Endothelial cell of umbilical vein (primary cell): ENCODE measurements at regions not wholly inside any gene's neighbourhood (a gene's known extent, or its start where the extent isn't known, plus 50 kb on each side); places are given as distances from the start of the nearest gene placed in this dataset.

Experiments used
- CTCF ChIP-seq, 2 donors: IDR thresholded peaks; 1 replicate in 1 of 2; 2 replicates in 1 of 2; pipeline ENCODE4 v1.5.1; 2011; ENCODE audit warnings: low read length in 2 of 2, mild to moderate bottlenecking in 2 of 2, moderate library complexity in 2 of 2, control low read depth in 1 of 2, inconsistent platforms in 1 of 2, low read depth in 1 of 2; ENCODE audit not compliant: insufficient read depth in 1 of 2; ENCODE audit errors: extremely low read depth in 1 of 2
- JUN ChIP-seq: IDR thresholded peaks from 2 replicates; pipeline ENCODE4 v1.6.1; 2011; ENCODE audit warnings: borderline replicate concordance, low read depth; ENCODE audit not compliant: insufficient read length, insufficient read depth
- MAX ChIP-seq: IDR thresholded peaks from 2 replicates; pipeline ENCODE4 v1.6.1; 2011; ENCODE audit not compliant: insufficient read depth, insufficient read length
- POLR2A ChIP-seq: IDR thresholded peaks from 2 replicates; pipeline ENCODE4 v1.6.1; 2012; ENCODE audit warnings: low read depth, mild to moderate bottlenecking, control low read depth, low read length

GRCh38 chr9:16221366-16221765 lies 649.1 kb downstream of the BNC2 start:
- TF ChIP-seq JUN (no peak), MAX (no peak), POLR2A (no peak), CTCF (IDR thresholded peaks at IDR 0.05; ENCODE audit: extremely low read depth in 1 of 2, insufficient read depth in 1 of 2, low read depth in 1 of 2, low read length in 2 of 2) (no peak)
